ENCODE measurements at regions not wholly inside any gene's neighbourhood (a gene's known extent, or its start where the extent isn't known, plus 50 kb on each side); places are given as distances from the start of the nearest gene placed in this dataset.

DNA sequence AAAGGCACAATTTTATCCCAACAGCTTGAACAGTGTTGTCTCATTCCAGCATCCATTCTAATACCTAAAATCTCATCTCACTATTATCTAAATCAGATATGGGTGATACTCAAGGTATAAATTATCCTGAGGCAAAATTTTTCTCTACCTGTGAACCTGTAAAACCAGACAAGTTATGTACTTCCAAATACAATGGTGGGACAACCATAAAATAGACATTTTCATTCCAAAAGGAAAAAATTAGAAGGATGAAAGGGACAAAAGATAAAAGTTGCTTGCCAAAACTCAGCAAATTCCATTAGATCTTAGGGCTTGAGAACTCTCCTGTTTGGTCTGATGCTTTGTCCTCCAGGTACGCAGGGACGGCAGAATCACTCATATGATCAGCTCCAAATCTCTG lies 650.5 kb downstream of the ADGRL2 start:
- TF ChIP-seq, protein P1, sequence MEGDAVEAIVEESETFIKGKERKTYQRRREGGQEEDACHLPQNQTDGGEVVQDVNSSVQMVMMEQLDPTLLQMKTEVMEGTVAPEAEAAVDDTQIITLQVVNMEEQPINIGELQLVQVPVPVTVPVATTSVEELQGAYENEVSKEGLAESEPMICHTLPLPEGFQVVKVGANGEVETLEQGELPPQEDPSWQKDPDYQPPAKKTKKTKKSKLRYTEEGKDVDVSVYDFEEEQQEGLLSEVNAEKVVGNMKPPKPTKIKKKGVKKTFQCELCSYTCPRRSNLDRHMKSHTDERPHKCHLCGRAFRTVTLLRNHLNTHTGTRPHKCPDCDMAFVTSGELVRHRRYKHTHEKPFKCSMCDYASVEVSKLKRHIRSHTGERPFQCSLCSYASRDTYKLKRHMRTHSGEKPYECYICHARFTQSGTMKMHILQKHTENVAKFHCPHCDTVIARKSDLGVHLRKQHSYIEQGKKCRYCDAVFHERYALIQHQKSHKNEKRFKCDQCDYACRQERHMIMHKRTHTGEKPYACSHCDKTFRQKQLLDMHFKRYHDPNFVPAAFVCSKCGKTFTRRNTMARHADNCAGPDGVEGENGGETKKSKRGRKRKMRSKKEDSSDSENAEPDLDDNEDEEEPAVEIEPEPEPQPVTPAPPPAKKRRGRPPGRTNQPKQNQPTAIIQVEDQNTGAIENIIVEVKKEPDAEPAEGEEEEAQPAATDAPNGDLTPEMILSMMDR (IDR thresholded peaks at IDR 0.05; ENCODE audit: borderline replicate concordance): no peak
- H3K27me3 ChIP-seq (ENCODE audit: low read depth): no peaks in the 10 kb centered on the region
- H3K27ac ChIP-seq (replicated peaks): no peak overlapping the region
- peaks cover 40% of the 10 kb centered on the region for H3K9me3 ChIP-seq (replicated peaks)
- H3K36me3 ChIP-seq: no peaks in the 10 kb centered on the region
- intact Hi-C loops (cut with micrococcal nuclease): no loop called here
- no peaks in the 10 kb centered on the region for H3K4me1 ChIP-seq
- H3K4me3 ChIP-seq: no peak overlapping the region
- DNase-seq: no peak

DNA sequence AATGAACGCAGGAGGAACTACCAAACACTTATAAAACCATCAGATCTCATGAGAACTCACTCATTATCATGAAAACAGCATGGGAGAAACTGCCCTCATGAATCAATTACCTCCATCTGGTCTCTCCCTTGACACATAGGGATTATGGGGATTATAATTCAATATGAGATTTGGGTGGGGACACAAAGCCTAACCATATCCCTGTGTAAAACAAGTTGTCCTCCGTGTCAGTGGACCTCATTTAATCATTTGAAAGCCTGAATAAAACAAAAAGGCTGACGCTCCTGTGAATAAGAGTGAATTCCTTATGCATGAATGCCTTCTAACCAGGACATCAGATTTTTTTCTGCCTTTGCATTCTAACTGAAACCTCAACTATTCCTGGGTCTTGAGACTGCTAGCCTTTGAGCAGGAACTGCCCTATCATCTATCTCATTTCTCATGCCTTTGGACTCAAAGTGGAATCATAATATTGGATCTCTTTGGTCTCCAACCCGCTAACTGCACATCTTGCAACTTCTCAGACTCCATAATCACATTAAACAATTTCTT lies 648.8 kb downstream of the ADGRL2 start:
- TF ChIP-seq, protein P1 (IDR thresholded peaks at IDR 0.05; ENCODE audit: borderline replicate concordance): no peak
- H3K4me3 ChIP-seq: no peak overlapping the region
- no peaks in the 10 kb centered on the region for H3K27me3 ChIP-seq (ENCODE audit: low read depth)
- intact Hi-C loops (cut with micrococcal nuclease): no loop called here
- peaks cover 33% of the 10 kb centered on the region for H3K9me3 ChIP-seq (replicated peaks)
- H3K4me1 ChIP-seq: no peaks in the 10 kb centered on the region
- H3K36me3 ChIP-seq: no peaks in the 10 kb centered on the region
- H3K27ac ChIP-seq (replicated peaks): no peak overlapping the region
- DNase-seq: no peak

DNA sequence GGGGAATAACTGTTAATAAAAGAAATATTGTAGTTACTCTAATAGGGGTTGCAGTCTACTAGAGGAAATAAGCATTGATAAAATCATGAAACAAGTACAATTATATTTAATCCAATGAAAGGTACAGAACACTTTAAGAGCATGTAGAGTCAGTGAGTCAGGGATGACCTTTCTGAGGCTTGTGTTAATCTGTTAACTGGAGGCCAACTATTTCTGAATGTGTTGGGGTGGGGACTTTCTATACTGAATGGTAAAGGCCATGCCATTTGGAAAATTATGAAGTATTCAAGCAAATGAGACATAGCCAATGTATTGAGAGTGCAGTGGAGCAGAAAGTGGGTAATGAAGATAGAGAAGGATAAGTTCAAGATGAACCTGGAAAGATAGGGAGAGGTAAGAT lies 646.2 kb downstream of the ADGRL2 start:
- peaks cover 7% of the 10 kb centered on the region for H3K9me3 ChIP-seq (replicated peaks)
- intact Hi-C loops (cut with micrococcal nuclease): no loop called here
- TF ChIP-seq, protein P1 (IDR thresholded peaks at IDR 0.05; ENCODE audit: borderline replicate concordance): no peak
- no peaks in the 10 kb centered on the region for H3K4me1 ChIP-seq
- H3K36me3 ChIP-seq: no peaks in the 10 kb centered on the region
- no peak for DNase-seq
- H3K27ac ChIP-seq (replicated peaks): no peak overlapping the region
- H3K4me3 ChIP-seq: no peak overlapping the region
- H3K27me3 ChIP-seq (ENCODE audit: low read depth): no peaks in the 10 kb centered on the region

DNA sequence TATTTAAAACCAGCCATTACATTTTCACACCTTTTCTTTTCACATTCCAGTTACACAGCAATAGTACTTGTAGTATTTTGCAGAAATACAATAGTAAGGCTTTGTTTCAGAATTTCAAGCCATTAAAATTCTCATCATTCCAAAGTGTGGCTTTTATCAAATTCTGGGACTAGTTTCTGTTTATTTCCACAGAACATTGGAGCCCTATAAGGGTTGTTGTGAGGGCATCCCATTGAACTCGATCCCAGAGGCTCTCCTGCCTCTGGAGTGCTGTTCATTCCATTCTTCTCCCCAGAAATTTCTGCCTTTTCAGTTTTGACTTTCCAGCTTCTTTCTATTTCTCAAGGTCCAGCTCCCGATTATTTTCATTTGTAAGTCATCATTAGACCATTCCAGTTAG lies 645.5 kb downstream of the ADGRL2 start:
- Histone ChIP-seq H3K27me3 (ENCODE audit: low read depth) (no peaks in the 10 kb centered on the region), H3K36me3 (no peaks in the 10 kb centered on the region), H3K27ac (replicated peaks) (peak overlapping the region; percentile 18), H3K4me3 (no peak overlapping the region), H3K4me1 (no peaks in the 10 kb centered on the region), H3K9me3 (replicated peaks) (no peaks in the 10 kb centered on the region)
- intact Hi-C loops (cut with micrococcal nuclease): no loop called here
- DNase-seq: no peak
- TF ChIP-seq, protein P1 (IDR thresholded peaks at IDR 0.05; ENCODE audit: borderline replicate concordance): no peak

DNA sequence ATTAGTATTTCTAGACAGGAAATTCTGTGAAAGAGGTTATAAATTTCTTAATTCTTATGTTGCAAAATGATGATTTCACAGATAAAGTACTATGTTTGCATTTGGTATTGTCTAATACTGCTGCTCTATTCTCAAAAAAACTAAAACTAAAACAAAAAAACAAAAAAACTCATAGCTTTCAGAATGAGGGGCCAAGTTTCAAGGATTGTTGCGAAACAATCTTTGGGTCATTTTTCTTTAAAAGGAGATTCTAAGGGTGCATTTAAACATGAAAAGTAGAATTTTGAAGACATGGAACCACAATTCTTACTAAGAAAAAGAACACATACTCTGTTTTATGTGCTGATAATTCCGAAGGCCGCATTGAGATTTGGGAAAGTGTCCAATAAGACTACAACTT lies 645.1 kb downstream of the ADGRL2 start:
- H3K9me3 ChIP-seq (replicated peaks): no peaks in the 10 kb centered on the region
- TF ChIP-seq, protein P1 (IDR thresholded peaks at IDR 0.05; ENCODE audit: borderline replicate concordance): no peak
- no peaks in the 10 kb centered on the region for H3K36me3 ChIP-seq
- H3K27me3 ChIP-seq (ENCODE audit: low read depth): no peaks in the 10 kb centered on the region
- peak overlapping the region; percentile 18 for H3K27ac ChIP-seq (replicated peaks)
- DNase-seq: no peak
- H3K4me1 ChIP-seq: no peaks in the 10 kb centered on the region
- intact Hi-C loops (cut with micrococcal nuclease): no loop called here
- H3K4me3 ChIP-seq: no peak overlapping the region

All from left ventricle myocardium inferior (tissue), 1 donor.